ENCODE measurements at regions not wholly inside any gene's neighbourhood (a gene's known extent, or its start where the extent isn't known, plus 50 kb on each side); places are given as distances from the start of the nearest gene placed in this dataset.

GRCh38 chr4:63619771-63620170 lies 789.5 kb downstream of the TECRL start:
- TF ChIP-seq, protein P1, sequence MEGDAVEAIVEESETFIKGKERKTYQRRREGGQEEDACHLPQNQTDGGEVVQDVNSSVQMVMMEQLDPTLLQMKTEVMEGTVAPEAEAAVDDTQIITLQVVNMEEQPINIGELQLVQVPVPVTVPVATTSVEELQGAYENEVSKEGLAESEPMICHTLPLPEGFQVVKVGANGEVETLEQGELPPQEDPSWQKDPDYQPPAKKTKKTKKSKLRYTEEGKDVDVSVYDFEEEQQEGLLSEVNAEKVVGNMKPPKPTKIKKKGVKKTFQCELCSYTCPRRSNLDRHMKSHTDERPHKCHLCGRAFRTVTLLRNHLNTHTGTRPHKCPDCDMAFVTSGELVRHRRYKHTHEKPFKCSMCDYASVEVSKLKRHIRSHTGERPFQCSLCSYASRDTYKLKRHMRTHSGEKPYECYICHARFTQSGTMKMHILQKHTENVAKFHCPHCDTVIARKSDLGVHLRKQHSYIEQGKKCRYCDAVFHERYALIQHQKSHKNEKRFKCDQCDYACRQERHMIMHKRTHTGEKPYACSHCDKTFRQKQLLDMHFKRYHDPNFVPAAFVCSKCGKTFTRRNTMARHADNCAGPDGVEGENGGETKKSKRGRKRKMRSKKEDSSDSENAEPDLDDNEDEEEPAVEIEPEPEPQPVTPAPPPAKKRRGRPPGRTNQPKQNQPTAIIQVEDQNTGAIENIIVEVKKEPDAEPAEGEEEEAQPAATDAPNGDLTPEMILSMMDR (IDR thresholded peaks at IDR 0.05; ENCODE audit: insufficient read depth, low read depth, low read length), result no peak
- DNase-seq (ENCODE audit: low read depth), result no peak
- no peak overlapping the region for H3K4me3 ChIP-seq (ENCODE audit: low read depth, low read length)

GRCh38 chr4:63618883-63619718 lies 790.1 kb downstream of the TECRL start:
- no peak overlapping the region for H3K4me3 ChIP-seq (ENCODE audit: low read depth, low read length)
- DNase-seq (ENCODE audit: low read depth), result no peak
- TF ChIP-seq, protein P1 (IDR thresholded peaks at IDR 0.05; ENCODE audit: insufficient read depth, low read depth, low read length), result no peak

DNA sequence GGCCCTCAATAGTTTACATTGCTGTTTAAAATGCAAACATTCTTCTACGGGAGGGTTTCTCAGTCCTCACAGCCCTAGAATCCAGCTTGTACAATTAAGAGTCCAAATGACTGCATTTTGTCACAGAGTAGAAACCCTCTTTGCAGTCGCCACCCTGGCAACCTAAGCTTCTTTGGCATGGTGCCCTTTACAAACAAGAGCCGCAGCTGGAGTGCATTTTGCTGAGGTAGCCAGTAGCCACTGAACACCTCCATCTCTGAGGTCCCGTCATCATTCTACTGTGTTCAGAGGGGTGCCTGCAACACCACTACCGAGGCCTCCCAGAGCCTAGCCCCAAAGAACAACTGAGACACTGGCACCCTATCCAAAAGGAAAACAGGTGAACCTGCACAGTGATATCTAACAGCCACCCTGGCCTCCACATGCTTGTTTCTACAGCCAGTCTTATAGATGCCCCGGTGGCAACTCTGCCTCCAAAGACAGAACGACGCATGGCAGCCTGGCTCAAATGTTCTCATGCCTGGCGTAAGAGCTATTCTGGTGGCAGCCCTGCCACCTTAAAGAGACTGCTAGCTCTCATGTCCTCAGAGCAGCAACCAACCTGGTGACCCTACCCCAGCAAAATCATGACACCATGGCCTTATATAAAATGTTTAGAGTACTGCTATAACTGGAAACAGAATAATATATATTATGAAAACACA lies 801.9 kb downstream of the TECRL start:
- DNase-seq (ENCODE audit: low read depth), result no peak
- no peak overlapping the region for H3K4me3 ChIP-seq (ENCODE audit: low read depth, low read length)
- TF ChIP-seq, protein P1 (IDR thresholded peaks at IDR 0.05; ENCODE audit: insufficient read depth, low read depth, low read length), result no peak

DNA sequence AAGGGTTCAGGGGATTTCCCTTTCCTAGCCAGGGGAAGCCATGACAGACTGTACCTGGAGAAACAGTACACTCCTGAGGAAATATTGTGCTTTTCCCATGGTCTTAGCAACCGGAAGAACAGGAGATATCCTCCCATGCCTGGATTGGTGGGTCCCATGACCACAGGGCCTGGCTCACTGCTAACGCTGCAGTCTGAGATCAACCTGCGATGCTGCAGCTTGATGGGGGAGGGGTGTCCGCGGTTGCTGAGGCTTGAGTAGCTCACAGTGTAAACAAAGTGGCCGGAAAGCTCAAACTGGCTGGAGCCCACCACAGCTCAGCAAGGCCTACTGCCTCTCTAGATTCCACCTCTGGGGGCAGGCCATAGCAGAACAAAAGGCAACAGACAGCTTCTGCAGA lies 819.5 kb downstream of the TECRL start:
- no peak for DNase-seq (ENCODE audit: low read depth)
- TF ChIP-seq, protein P1 (IDR thresholded peaks at IDR 0.05; ENCODE audit: insufficient read depth, low read depth, low read length), result no peak
- no peak overlapping the region for H3K4me3 ChIP-seq (ENCODE audit: low read depth, low read length)

- no peak for DNase-seq (ENCODE audit: low read depth)
- TF ChIP-seq, protein P1 (IDR thresholded peaks at IDR 0.05; ENCODE audit: insufficient read depth, low read depth, low read length), result no peak
- no peak overlapping the region for H3K4me3 ChIP-seq (ENCODE audit: low read depth, low read length)
Observed at GRCh38 chr4:63583561-63583960, 825.7 kb downstream of the TECRL start.

- no peak for DNase-seq (ENCODE audit: low read depth)
- TF ChIP-seq, protein P1 (IDR thresholded peaks at IDR 0.05; ENCODE audit: insufficient read depth, low read depth, low read length), result no peak
- H3K4me3 ChIP-seq (ENCODE audit: low read depth, low read length), result no peak overlapping the region
Observed at GRCh38 chr4:63583007-63583406, 826.2 kb downstream of the TECRL start.
